Peyer's patch (tissue), 4 donors: ENCODE measurements at regions not wholly inside any gene's neighbourhood (a gene's known extent, or its start where the extent isn't known, plus 50 kb on each side); places are given as distances from the start of the nearest gene placed in this dataset.

Experiments
- CTCF ChIP-seq, 6 experiments: fragments of 450-650 bp in 4 of 6; fragments of 200-600 bp in 2 of 6; sonication (generic) in 1 of 6; IDR thresholded peaks; one replicate each; pipeline ENCODE4 v1.5.1; 2017 to 2019; ENCODE audit warnings: antibody characterized with exemption in 6 of 6, mild to moderate bottlenecking in 3 of 6, moderate library complexity in 1 of 6
- POLR2A ChIP-seq, 2 donors: fragments of 450-650 bp; IDR thresholded peaks; one replicate each; pipeline ENCODE4 v1.5.1; 2017; ENCODE audit warnings: antibody characterized with exemption in 2 of 2, mild to moderate bottlenecking in 2 of 2, moderate library complexity in 2 of 2

- no peak for TF ChIP-seq CTCF (IDR thresholded peaks at IDR 0.05)
- TF ChIP-seq POLR2A (IDR thresholded peaks at IDR 0.05): no peak
Observed at GRCh38 chr6:157763904-157764177, 59.2 kb upstream of the SNX9 start.
